AG04449 (cell line): ENCODE measurements at regions not wholly inside any gene's neighbourhood (a gene's known extent, or its start where the extent isn't known, plus 50 kb on each side); places are given as distances from the start of the nearest gene placed in this dataset.

ENCODE experiments used
- CTCF ChIA-PET: fragments of 350-600 bp; formaldehyde crosslinking; extraction: SDS; loops from one replicate; lab custom pipeline; 2021; ENCODE audit warnings: antibody characterized with exemption; lab: Yijun Ruan, JAX
- POLR2A ChIA-PET: fragments of 400-600, 350-600 bp; formaldehyde crosslinking; extraction: SDS; loops from one replicate; lab custom pipeline; 2020; ENCODE audit warnings: antibody characterized with exemption, inconsistent platforms; lab: Yijun Ruan, JAX
- DNase-seq: peaks from one replicate; pipeline ENCODE4 v3.0.0-alpha.2; 2010; ENCODE audit warnings: low read depth, low spot score
- H3K4me3 ChIP-seq: 2 replicates; pipeline ENCODE4 v1.5.1; 2011; ENCODE audit warnings: low read depth, mild to moderate bottlenecking, control low read depth, low read length
- TF ChIP-seq, protein P1 (sequence below): IDR thresholded peaks from one replicate; pipeline ENCODE4 v1.5.1; 2011; ENCODE audit warnings: mild to moderate bottlenecking, moderate library complexity, low read length, control low read depth, inconsistent platforms; ENCODE audit not compliant: insufficient read depth; ENCODE audit errors: missing control alignments

DNA sequence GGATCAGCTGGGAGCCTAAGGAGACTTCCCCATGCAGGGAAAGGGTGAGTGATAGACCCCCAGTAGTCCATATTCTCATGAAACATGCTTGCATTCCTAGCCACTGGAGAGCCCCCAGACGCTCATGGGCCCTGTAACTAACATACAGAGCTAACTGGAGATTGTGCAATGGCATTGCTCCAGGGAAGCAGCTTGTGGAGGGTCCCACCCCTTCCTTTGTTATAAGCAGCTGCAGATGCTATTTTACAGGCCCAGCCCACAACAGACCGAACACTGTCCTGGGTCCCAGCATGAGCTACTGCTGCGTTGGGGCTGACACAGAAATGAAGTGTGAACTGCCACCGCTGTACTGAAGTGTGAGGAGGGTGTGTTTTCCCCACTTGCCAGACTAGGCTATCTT is 1465.7 kb upstream of the DIAPH2 start:
- no peak overlapping the region for H3K4me3 ChIP-seq
- CTCF ChIA-PET, result no interaction called here
- TF ChIP-seq, protein P1, sequence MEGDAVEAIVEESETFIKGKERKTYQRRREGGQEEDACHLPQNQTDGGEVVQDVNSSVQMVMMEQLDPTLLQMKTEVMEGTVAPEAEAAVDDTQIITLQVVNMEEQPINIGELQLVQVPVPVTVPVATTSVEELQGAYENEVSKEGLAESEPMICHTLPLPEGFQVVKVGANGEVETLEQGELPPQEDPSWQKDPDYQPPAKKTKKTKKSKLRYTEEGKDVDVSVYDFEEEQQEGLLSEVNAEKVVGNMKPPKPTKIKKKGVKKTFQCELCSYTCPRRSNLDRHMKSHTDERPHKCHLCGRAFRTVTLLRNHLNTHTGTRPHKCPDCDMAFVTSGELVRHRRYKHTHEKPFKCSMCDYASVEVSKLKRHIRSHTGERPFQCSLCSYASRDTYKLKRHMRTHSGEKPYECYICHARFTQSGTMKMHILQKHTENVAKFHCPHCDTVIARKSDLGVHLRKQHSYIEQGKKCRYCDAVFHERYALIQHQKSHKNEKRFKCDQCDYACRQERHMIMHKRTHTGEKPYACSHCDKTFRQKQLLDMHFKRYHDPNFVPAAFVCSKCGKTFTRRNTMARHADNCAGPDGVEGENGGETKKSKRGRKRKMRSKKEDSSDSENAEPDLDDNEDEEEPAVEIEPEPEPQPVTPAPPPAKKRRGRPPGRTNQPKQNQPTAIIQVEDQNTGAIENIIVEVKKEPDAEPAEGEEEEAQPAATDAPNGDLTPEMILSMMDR, result no peak
- POLR2A ChIA-PET, result no interaction called here
- no peak for DNase-seq

DNA sequence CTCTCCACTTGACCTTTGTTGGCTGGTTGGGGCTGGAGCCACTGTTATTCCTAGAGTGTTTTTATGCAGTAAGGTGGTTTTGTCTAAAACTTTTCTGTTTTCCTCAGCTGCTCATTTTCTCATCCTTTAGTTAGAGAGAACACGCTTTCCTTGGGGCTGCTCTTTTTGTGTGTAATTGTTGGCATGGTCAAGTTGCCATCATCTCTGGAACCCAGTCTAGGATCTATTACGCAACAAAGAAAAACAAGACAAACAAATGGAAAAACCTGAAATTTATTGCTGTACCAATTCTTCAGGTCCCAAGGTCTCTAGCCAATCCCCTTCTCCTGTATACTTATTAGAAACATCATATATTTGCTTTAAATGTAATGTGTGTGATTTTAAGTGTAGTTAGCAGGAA is 1436.3 kb upstream of the DIAPH2 start:
- POLR2A ChIA-PET, result no interaction called here

DNA sequence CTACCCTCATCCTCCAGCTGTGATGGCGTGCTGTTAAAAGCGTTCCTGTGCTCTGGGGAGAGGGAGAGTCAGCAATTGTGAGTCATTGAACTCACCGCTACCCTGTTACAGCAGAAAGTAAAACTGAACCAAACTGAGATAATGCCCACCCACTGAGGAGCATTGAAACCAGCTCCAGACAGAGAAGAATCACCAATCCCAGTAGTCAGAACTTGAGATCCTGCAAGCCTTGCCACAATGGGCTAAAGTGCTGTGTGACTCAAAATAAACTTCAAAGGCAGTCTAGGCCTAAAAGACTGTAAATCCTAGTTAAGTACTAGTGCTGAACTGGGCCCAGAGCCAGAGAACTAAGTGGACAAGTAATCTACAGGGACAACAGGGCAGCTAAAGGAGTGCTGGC is 1394.2 kb upstream of the DIAPH2 start:
- CTCF ChIA-PET, result no interaction called here
- no peak overlapping the region for H3K4me3 ChIP-seq
- TF ChIP-seq, protein P1, result no peak
- POLR2A ChIA-PET, result no interaction called here
- no peak for DNase-seq

More for the DNA sequence above, 1436.3 kb upstream of the DIAPH2 start:
- CTCF ChIA-PET, result no interaction called here
- no peak for DNase-seq
- no peak overlapping the region for H3K4me3 ChIP-seq
- TF ChIP-seq, protein P1, result no peak

DNA sequence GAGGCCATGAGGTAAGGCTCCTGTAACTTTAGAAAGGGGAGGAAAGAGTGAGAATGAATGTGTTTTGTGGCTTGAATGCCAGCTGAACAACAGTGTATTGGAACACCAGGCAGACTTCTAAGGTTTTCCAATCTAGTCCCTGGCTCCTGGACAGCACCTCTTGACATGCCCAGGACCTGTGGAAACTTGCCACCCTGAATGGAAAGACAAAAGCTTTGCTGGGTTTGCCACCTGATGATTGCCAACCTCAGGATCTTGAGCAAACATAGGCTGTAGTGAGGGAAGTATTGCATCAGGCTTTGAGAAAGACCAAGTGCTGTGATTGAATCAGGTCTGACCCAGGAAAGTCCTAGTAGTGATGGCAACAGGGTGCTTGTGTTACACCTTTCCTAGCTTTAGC is 1393.1 kb upstream of the DIAPH2 start:
- ChIA-PET CTCF (no interaction called here), POLR2A (no interaction called here)
- no peak overlapping the region for H3K4me3 ChIP-seq
- TF ChIP-seq, protein P1, result no peak
- DNase-seq, result no peak

DNA sequence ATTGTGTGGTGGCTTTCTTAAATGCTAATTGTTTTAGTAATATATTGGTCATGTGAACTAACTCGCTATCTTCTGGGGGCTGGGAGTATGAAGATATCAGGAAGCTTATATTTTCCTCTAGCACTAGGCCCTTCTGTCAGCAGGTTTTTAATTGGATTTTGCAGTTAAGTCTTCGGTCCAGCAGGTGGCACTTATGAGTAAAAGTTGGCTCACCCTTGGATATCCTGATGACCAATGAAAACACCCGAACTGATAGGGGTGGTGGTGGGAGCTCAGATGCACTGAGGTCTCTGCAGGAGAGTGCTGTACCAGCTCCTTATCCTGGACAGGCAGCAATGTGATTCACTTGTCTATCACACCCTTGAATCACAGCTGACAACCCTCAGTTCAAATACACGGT is 1365.8 kb upstream of the DIAPH2 start:
- ChIA-PET POLR2A (no interaction called here), CTCF (no interaction called here)
- DNase-seq, result no peak
- TF ChIP-seq, protein P1, result no peak
- no peak overlapping the region for H3K4me3 ChIP-seq

DNA sequence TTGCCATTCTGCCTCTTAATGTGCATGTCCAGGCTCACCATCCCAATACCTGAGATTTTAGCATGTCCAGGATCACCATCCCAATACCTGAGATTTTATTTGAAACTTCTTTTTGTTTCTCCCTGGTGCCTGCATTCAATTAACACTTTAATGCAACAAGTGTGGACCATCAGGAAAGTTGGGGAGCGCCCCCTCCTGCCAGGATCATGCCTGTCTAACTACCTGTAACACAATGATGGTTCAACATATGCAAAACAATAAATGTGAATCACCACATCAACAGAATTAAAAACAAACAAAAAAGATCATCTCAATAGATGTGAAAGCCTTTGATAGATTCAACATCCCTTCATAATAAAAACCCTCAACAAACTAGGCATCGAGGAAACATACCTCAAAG is 1359.5 kb upstream of the DIAPH2 start:
- POLR2A ChIA-PET, result no interaction called here
- TF ChIP-seq, protein P1, result no peak
- H3K4me3 ChIP-seq, result no peak overlapping the region
- no peak for DNase-seq
- CTCF ChIA-PET, result no interaction called here
